Mesenchymal stem cell (in vitro differentiated cells and primary cell): ENCODE measurements at regions not wholly inside any gene's neighbourhood (a gene's known extent, or its start where the extent isn't known, plus 50 kb on each side); places are given as distances from the start of the nearest gene placed in this dataset.

Experiments used
- DNase-seq: peaks from one replicate; pipeline ENCODE4 v3.0.0-alpha.2; 2013
- H2AFZ ChIP-seq: one replicate; pipeline ENCODE4 v1.6.1; 2013; ENCODE audit warnings: low read depth, mild to moderate bottlenecking, control low read depth, inconsistent platforms, low read length, moderate library complexity
- H2AK5ac ChIP-seq: 2 replicates; pipeline ENCODE4 v1.6.1; 2013; ENCODE audit warnings: low read length, moderate library complexity, mild to moderate bottlenecking, inconsistent platforms; ENCODE audit not compliant: severe bottlenecking
- H2BK120ac ChIP-seq: one replicate; pipeline ENCODE4 v1.6.1; 2013; ENCODE audit warnings: low read depth, mild to moderate bottlenecking, inconsistent platforms, low read length, moderate library complexity
- H2BK12ac ChIP-seq, 2 experiments: one replicate each; pipeline ENCODE4 v1.6.1; 2013; ENCODE audit warnings: inconsistent platforms in 2 of 2, low read length in 2 of 2, mild to moderate bottlenecking in 2 of 2, moderate library complexity in 2 of 2, control low read depth in 1 of 2
- H2BK15ac ChIP-seq: one replicate; pipeline ENCODE4 v1.6.1; 2013; ENCODE audit warnings: mild to moderate bottlenecking, low read depth, inconsistent platforms; ENCODE audit not compliant: poor library complexity, severe bottlenecking
- H2BK5ac ChIP-seq: 2 replicates; pipeline ENCODE4 v1.6.1; 2013; ENCODE audit warnings: low read depth, mild to moderate bottlenecking, low read length, control low read depth, inconsistent platforms; ENCODE audit not compliant: poor library complexity, severe bottlenecking
- H3K14ac ChIP-seq, 2 experiments: one replicate each; pipeline ENCODE4 v1.6.1; 2013; ENCODE audit warnings: inconsistent platforms in 2 of 2, low read length in 2 of 2, control low read depth in 1 of 2, mild to moderate bottlenecking in 1 of 2, moderate library complexity in 1 of 2
- H3K18ac ChIP-seq, 2 experiments: one replicate each; pipeline ENCODE4 v1.6.1; 2013; ENCODE audit warnings: inconsistent platforms in 2 of 2, low read length in 2 of 2, control low read depth in 1 of 2, low read depth in 1 of 2, mild to moderate bottlenecking in 1 of 2
- H3K23ac ChIP-seq, 2 experiments: one replicate each; pipeline ENCODE4 v1.6.1; 2013; ENCODE audit warnings: inconsistent platforms in 2 of 2, low read length in 2 of 2, mild to moderate bottlenecking in 2 of 2, moderate library complexity in 2 of 2, control low read depth in 1 of 2
- H3K27ac ChIP-seq: 2 replicates; pipeline ENCODE4 v1.5.1; 2013; ENCODE audit warnings: mild to moderate bottlenecking, moderate library complexity, low read length, control low read depth, inconsistent platforms; ENCODE audit not compliant: poor library complexity, severe bottlenecking
- H3K27me3 ChIP-seq, 2 experiments: 2 replicates each; pipeline versions ENCODE4 v1.6.1 to v1.7.0; 2013; ENCODE audit warnings: low read length in 2 of 2, mild to moderate bottlenecking in 2 of 2, moderate library complexity in 2 of 2, control low read depth in 1 of 2, inconsistent platforms in 1 of 2; ENCODE audit not compliant: control insufficient read depth in 1 of 2, insufficient read depth in 1 of 2
- H3K36me3 ChIP-seq, 2 experiments: 2 replicates each; pipeline versions ENCODE4 v1.6.1 to v1.7.0; 2013; ENCODE audit warnings: low read length in 2 of 2, control low read depth in 1 of 2, inconsistent platforms in 1 of 2, low read depth in 1 of 2, mild to moderate bottlenecking in 1 of 2; ENCODE audit not compliant: insufficient read depth in 2 of 2, control insufficient read depth in 1 of 2
- H3K4ac ChIP-seq, 2 experiments: one replicate each; pipeline ENCODE4 v1.6.1; 2013; ENCODE audit warnings: inconsistent platforms in 2 of 2, low read length in 2 of 2, mild to moderate bottlenecking in 2 of 2, moderate library complexity in 2 of 2, control low read depth in 1 of 2, low read depth in 1 of 2
- H3K4me1 ChIP-seq: 2 replicates; pipeline ENCODE4 v1.6.1; 2013; ENCODE audit warnings: low read depth, low read length, control low read depth; ENCODE audit not compliant: control insufficient read depth, insufficient read depth
- H3K4me2 ChIP-seq: 2 replicates; pipeline ENCODE4 v1.6.1; 2013; ENCODE audit warnings: low read length, mild to moderate bottlenecking, inconsistent platforms; ENCODE audit not compliant: poor library complexity, severe bottlenecking
- H3K4me3 ChIP-seq, 2 experiments: 2 replicates each; pipeline versions ENCODE4 v1.5.1 to v1.7.0; 2013; ENCODE audit warnings: low read length in 2 of 2, mild to moderate bottlenecking in 2 of 2, control low read depth in 1 of 2, low read depth in 1 of 2; ENCODE audit not compliant: insufficient read depth in 1 of 2
- H3K79me1 ChIP-seq: replicated peaks from 2 replicates; pipeline ENCODE4 v1.6.1; 2013; ENCODE audit warnings: mild to moderate bottlenecking, control low read depth, low read length, inconsistent platforms; ENCODE audit not compliant: poor library complexity, severe bottlenecking
- H3K9ac ChIP-seq: 2 replicates; pipeline ENCODE4 v1.7.0; 2013; ENCODE audit warnings: mild to moderate bottlenecking, low read length, moderate library complexity
- H3K9me3 ChIP-seq: 2 replicates; pipeline ENCODE4 v1.7.0; 2013; ENCODE audit warnings: mild to moderate bottlenecking, low read length; ENCODE audit not compliant: control insufficient read depth
- H4K8ac ChIP-seq: one replicate; pipeline ENCODE4 v1.6.1; 2013; ENCODE audit warnings: inconsistent platforms, mild to moderate bottlenecking, low read length, moderate library complexity
- H4K91ac ChIP-seq: one replicate; pipeline ENCODE4 v1.6.1; 2013; ENCODE audit warnings: mild to moderate bottlenecking, low read length, inconsistent platforms
- WGBS: methylation state at CpG from one replicate; pipeline ENCODE4 v1.1.7; 2013; ENCODE audit warnings: mixed read lengths; 5-methylcytosine and 5-hydroxymethylcytosine counted together

GRCh38 chr7:84605301-84605700, 410.7 kb upstream of the SEMA3A start:
- peaks cover 5% of the 10 kb centered on the region for H3K9me3 ChIP-seq
- H2BK120ac ChIP-seq: no peak overlapping the region
- DNase-seq: no peak
- H2BK15ac ChIP-seq: no peak overlapping the region
- H3K27ac ChIP-seq: no peak overlapping the region
- no peak overlapping the region for H3K4me2 ChIP-seq
- WGBS: 95% methylated on average over 1 of the region's 2 CpGs
- H3K18ac ChIP-seq: no peak overlapping the region
- no peak overlapping the region for H2AFZ ChIP-seq
- no peak overlapping the region for H2BK5ac ChIP-seq
- no peak overlapping the region for H3K4me3 ChIP-seq
- H2BK12ac ChIP-seq: no peak overlapping the region
- H3K36me3 ChIP-seq: no peaks in the 10 kb centered on the region
- no peaks in the 10 kb centered on the region for H3K4me1 ChIP-seq
- no peaks in the 10 kb centered on the region for H3K79me1 ChIP-seq
- H4K8ac ChIP-seq: no peak overlapping the region
- H3K27me3 ChIP-seq: no peaks in the 10 kb centered on the region
- H2AK5ac ChIP-seq: no peak overlapping the region
- H3K23ac ChIP-seq: no peak overlapping the region
- no peak overlapping the region for H4K91ac ChIP-seq
- no peak overlapping the region for H3K4ac ChIP-seq
- no peak overlapping the region for H3K9ac ChIP-seq
- H3K14ac ChIP-seq: no peak overlapping the region

GRCh38 chr7:84603545-84603944, 409.0 kb upstream of the SEMA3A start:
- Histone ChIP-seq H3K23ac (no peak overlapping the region), H3K4ac (no peak overlapping the region), H3K4me2 (no peak overlapping the region), H3K9me3 (peaks cover 5% of the 10 kb centered on the region), H2BK15ac (no peak overlapping the region), H2BK12ac (no peak overlapping the region), H3K36me3 (no peaks in the 10 kb centered on the region), H3K18ac (no peak overlapping the region), H3K27me3 (no peaks in the 10 kb centered on the region), H3K14ac (no peak overlapping the region), H4K8ac (no peak overlapping the region), H2AK5ac (no peak overlapping the region), H3K4me3 (no peak overlapping the region), H4K91ac (no peak overlapping the region), H3K79me1 (no peaks in the 10 kb centered on the region), H2BK5ac (no peak overlapping the region), H2BK120ac (no peak overlapping the region), H2AFZ (no peak overlapping the region), H3K9ac (no peak overlapping the region), H3K27ac (no peak overlapping the region), H3K4me1 (no peaks in the 10 kb centered on the region)
- 98% methylated on average over 2 of the region's 5 CpGs for WGBS
- no peak for DNase-seq

- H3K4ac ChIP-seq: no peak overlapping the region
- peaks cover 2% of the 10 kb centered on the region for H3K9me3 ChIP-seq
- no peak overlapping the region for H3K23ac ChIP-seq
- 94% methylated on average over 3 of the region's 4 CpGs for WGBS
- H4K91ac ChIP-seq: no peak overlapping the region
- no peak for DNase-seq
- H4K8ac ChIP-seq: no peak overlapping the region
- H3K79me1 ChIP-seq: no peaks in the 10 kb centered on the region
- H3K14ac ChIP-seq: no peak overlapping the region
- no peak overlapping the region for H3K4me2 ChIP-seq
- H2BK15ac ChIP-seq: no peak overlapping the region
- H2BK12ac ChIP-seq: no peak overlapping the region
- H2BK120ac ChIP-seq: no peak overlapping the region
- no peak overlapping the region for H3K18ac ChIP-seq
- H3K36me3 ChIP-seq: no peaks in the 10 kb centered on the region
- no peak overlapping the region for H2AFZ ChIP-seq
- no peak overlapping the region for H2BK5ac ChIP-seq
- H2AK5ac ChIP-seq: no peak overlapping the region
- no peak overlapping the region for H3K9ac ChIP-seq
- no peaks in the 10 kb centered on the region for H3K4me1 ChIP-seq
- H3K27ac ChIP-seq: no peak overlapping the region
- no peak overlapping the region for H3K4me3 ChIP-seq
- no peaks in the 10 kb centered on the region for H3K27me3 ChIP-seq
Observed at GRCh38 chr7:84595026-84595425, 400.4 kb upstream of the SEMA3A start.

- H2AK5ac ChIP-seq: no peak overlapping the region
- no peak overlapping the region for H2BK120ac ChIP-seq
- H3K4me1 ChIP-seq: no peaks in the 10 kb centered on the region
- no peak overlapping the region for H4K8ac ChIP-seq
- no peak overlapping the region for H4K91ac ChIP-seq
- no peak overlapping the region for H3K18ac ChIP-seq
- no peak for DNase-seq
- no peak overlapping the region for H3K23ac ChIP-seq
- peaks cover 2% of the 10 kb centered on the region for H3K9me3 ChIP-seq
- H2BK15ac ChIP-seq: no peak overlapping the region
- H3K4me2 ChIP-seq: no peak overlapping the region
- no peak overlapping the region for H3K9ac ChIP-seq
- WGBS: no CpG with 5 or more reads among the region's 2 CpGs
- H3K79me1 ChIP-seq: no peaks in the 10 kb centered on the region
- no peak overlapping the region for H3K4ac ChIP-seq
- no peak overlapping the region for H3K27ac ChIP-seq
- no peak overlapping the region for H3K4me3 ChIP-seq
- H3K27me3 ChIP-seq: no peaks in the 10 kb centered on the region
- no peak overlapping the region for H3K14ac ChIP-seq
- H3K36me3 ChIP-seq: no peaks in the 10 kb centered on the region
- no peak overlapping the region for H2AFZ ChIP-seq
- no peak overlapping the region for H2BK5ac ChIP-seq
- H2BK12ac ChIP-seq: no peak overlapping the region
Observed at GRCh38 chr7:84591897-84592296, 397.3 kb upstream of the SEMA3A start.
